A549 (cell line): ENCODE measurements at regions not wholly inside any gene's neighbourhood (a gene's known extent, or its start where the extent isn't known, plus 50 kb on each side); places are given as distances from the start of the nearest gene placed in this dataset.
"Not testable (repeated sequence)": the region's sequence is repeated elsewhere in the genome, so short reads cannot be mapped to it uniquely, and the experiment has no call there.

ENCODE experiments used
- ATAC-seq, 2 experiments: fragments of 200-7000 bp in 1 of 2; fragments of >200 bp in 1 of 2; cut with Nextera tagmentation in 1 of 2; cut with Tn5 transposase in 1 of 2; 3 replicates each; pipeline versions ENCODE4 v1.8.0 to v1.9.1; 2018 to 2020; ENCODE audit warnings: mild to moderate bottlenecking in 1 of 2, moderate library complexity in 1 of 2
- CTCF ChIA-PET: fragments of 300-600 bp; sonication (Branson Sonifier 250); formaldehyde crosslinking; extraction: SDS; loops from one replicate; lab custom pipeline; 2021; ENCODE audit warnings: antibody characterized with exemption, inconsistent platforms; lab: Yijun Ruan, JAX
- POLR2A ChIA-PET: fragments of 350-600 bp; formaldehyde crosslinking; extraction: SDS; loops from one replicate; lab custom pipeline; 2021; ENCODE audit warnings: antibody characterized with exemption, inconsistent platforms; lab: Yijun Ruan, JAX
- DNase-seq, 2 experiments: peaks; one replicate each; pipeline versions ENCODE4 v3.0.0 to v3.0.0-alpha.2; 2011 to 2016; ENCODE audit warnings: low read depth in 1 of 2, low spot score in 1 of 2
- FAIRE-seq: peaks from 2 replicates; lab custom pipeline; 2011; peaks lifted over from hg19 to GRCh38; lab: Jason Lieb, UNC
- H3K27ac ChIP-seq, 2 experiments: fragments of >200 bp; sonication (Bioruptor Twin); formaldehyde crosslinking; 3 replicates each; pipeline ENCODE4 v1.5.1; 2016 to 2017
- H3K4me1 ChIP-seq: fragments of >200 bp; sonication (Bioruptor Twin); formaldehyde crosslinking; 3 replicates; pipeline ENCODE4 v1.6.1; 2016
- H3K4me2 ChIP-seq: fragments of >200 bp; sonication (Bioruptor Twin); formaldehyde crosslinking; 3 replicates; pipeline ENCODE4 v1.6.1; 2016
- H3K4me3 ChIP-seq: fragments of >200 bp; sonication (Bioruptor Twin); formaldehyde crosslinking; 3 replicates; pipeline ENCODE4 v1.5.1; 2016
- H3K9me3 ChIP-seq: fragments of >200 bp; sonication (Bioruptor Twin); formaldehyde crosslinking; 3 replicates; pipeline ENCODE4 v1.6.1; 2016
- BCL3 ChIP-seq: fragments of >200 bp; sonication (Bioruptor Twin); formaldehyde crosslinking; IDR thresholded peaks from 3 replicates; pipeline ENCODE4 v1.6.1; 2016
- CEBPB ChIP-seq, 2 experiments: fragments of >200 bp in 1 of 2; sonication (Bioruptor Twin) in 1 of 2; formaldehyde crosslinking in 1 of 2; IDR thresholded peaks; 2 replicates each; pipeline ENCODE4 v1.6.1; 2012 to 2016
- CHD2 ChIP-seq: fragments of 150-350 bp; IDR thresholded peaks from 2 replicates; pipeline ENCODE4 v1.6.1; 2014; ENCODE audit warnings: low read length; ENCODE audit not compliant: partially characterized antibody
- EHMT2 ChIP-seq: fragments of 200-600 bp; sonication (generic); IDR thresholded peaks from 2 replicates; pipeline ENCODE4 v1.6.1; 2016; ENCODE audit warnings: antibody characterized with exemption, low read depth, mild to moderate bottlenecking, moderate library complexity
- FOSB ChIP-seq: fragments of 250-450 bp; sonication (Bioruptor Pico); IDR thresholded peaks from 2 replicates; pipeline ENCODE4 v1.5.0; 2020; ENCODE audit warnings: mild to moderate bottlenecking, moderate library complexity
- GATA3 ChIP-seq: IDR thresholded peaks from 2 replicates; pipeline ENCODE4 v1.6.1; 2012; ENCODE audit warnings: borderline replicate concordance
- HEYL ChIP-seq: fragments of 250-450 bp; sonication (Bioruptor Pico); IDR thresholded peaks from 2 replicates; pipeline ENCODE4 v1.8.0; 2021; ENCODE audit warnings: mild to moderate bottlenecking, moderate library complexity
- HOXA7 ChIP-seq: fragments of 250-450 bp; sonication (Bioruptor Pico); IDR thresholded peaks from 2 replicates; pipeline ENCODE4 v1.5.0; 2020; ENCODE audit warnings: mild to moderate bottlenecking, moderate library complexity
- HOXB13 ChIP-seq: fragments of 250-450 bp; sonication (Bioruptor Pico); IDR thresholded peaks from 2 replicates; pipeline ENCODE4 v1.5.0; 2020; ENCODE audit warnings: low read depth, mild to moderate bottlenecking, moderate library complexity
- MAX ChIP-seq: IDR thresholded peaks from 2 replicates; pipeline ENCODE4 v1.6.1; 2012
- MAZ ChIP-seq: fragments of 150-350 bp; IDR thresholded peaks from 2 replicates; pipeline ENCODE4 v1.6.1; 2014; ENCODE audit warnings: antibody characterized with exemption, low read depth, low read length, borderline replicate concordance
- NPAS2 ChIP-seq: fragments of 250-450 bp; sonication (Bioruptor Pico); IDR thresholded peaks from 2 replicates; pipeline ENCODE4 v1.8.0; 2022; ENCODE audit warnings: mild to moderate bottlenecking, moderate library complexity, borderline replicate concordance
- PBX3 ChIP-seq: IDR thresholded peaks from 2 replicates; pipeline ENCODE4 v1.6.1; 2012
- PHF8 ChIP-seq: fragments of 200-600 bp; sonication (generic); IDR thresholded peaks from 2 replicates; pipeline ENCODE4 v1.6.1; 2016; ENCODE audit warnings: low read depth, mild to moderate bottlenecking, antibody characterized with exemption, moderate library complexity, borderline replicate concordance
- POLR2A ChIP-seq: IDR thresholded peaks from 2 replicates; pipeline ENCODE4 v1.6.1; 2012; ENCODE audit warnings: mild to moderate bottlenecking, low read length
- RNF2 ChIP-seq: fragments of 200-600 bp; sonication (generic); IDR thresholded peaks from 2 replicates; pipeline ENCODE4 v1.6.1; 2016; ENCODE audit warnings: low read depth, mild to moderate bottlenecking, antibody characterized with exemption, moderate library complexity, borderline replicate concordance
- SREBF2 ChIP-seq: fragments of 450-650 bp; IDR thresholded peaks from 2 replicates; pipeline ENCODE4 v1.6.1; 2014; ENCODE audit warnings: mild to moderate bottlenecking, moderate library complexity
- TP53 ChIP-seq: fragments of 250-450 bp; sonication (Bioruptor Pico); IDR thresholded peaks from 2 replicates; pipeline ENCODE4 v1.5.0; 2021; ENCODE audit warnings: mild to moderate bottlenecking, moderate library complexity
- USF2 ChIP-seq: fragments of 450-650 bp; IDR thresholded peaks from 2 replicates; pipeline ENCODE4 v1.6.1; 2014; ENCODE audit warnings: antibody characterized with exemption
- ZC3H11A ChIP-seq: fragments of 450-650 bp; IDR thresholded peaks from 2 replicates; pipeline ENCODE4 v1.6.1; 2014; ENCODE audit warnings: antibody characterized with exemption, mild to moderate bottlenecking
- ZSCAN20 ChIP-seq: fragments of 250-450 bp; sonication (Bioruptor Pico); IDR thresholded peaks from 2 replicates; pipeline ENCODE4 v1.8.0; 2022; ENCODE audit warnings: mild to moderate bottlenecking, moderate library complexity
- WGBS: methylation state at CpG from one replicate; pipeline ENCODE4 v1.1.6; 2017; ENCODE audit errors: missing lambda C conversion rate; 5-methylcytosine and 5-hydroxymethylcytosine counted together

- TF ChIP-seq ZC3H11A (no peak), HEYL (no peak), EHMT2 (no peak), PBX3 (no peak), NPAS2 (CRISPR knock-in tag) (no peak), RNF2 (no peak)
- Histone ChIP-seq H3K9me3 (no peaks in the 10 kb centered on the region), H3K27ac (0 out of 6 replicates have a peak overlapping the region, but pooled peaks of 1 of the 2 experiments have one; percentile 22), H3K4me1 (no peaks in the 10 kb centered on the region), H3K4me3 (no peak overlapping the region), H3K4me2 (no peak overlapping the region)
- DNase-seq (no peak), FAIRE-seq (no peak), ATAC-seq (no peak)
- POLR2A ChIA-PET: no interaction called here
- CTCF ChIA-PET: interaction anchor here (1.0 to 1.9 kb wide), 9 partner anchors 13 to 966 kb away, joined by 3 to 6 read pairs (median 4); no protein-coding TSS in a partner anchor
- WGBS: 93% methylated on average over 1 of the region's 1 CpG
Measured at GRCh38 chr5:53263151-53263550, 153.6 kb upstream of the MOCS2 start.

GRCh38 chr5:53265043-53265442 lies 155.5 kb upstream of the MOCS2 start:
- CTCF ChIA-PET: no interaction called here

GRCh38 chr5:53268241-53268640 lies 158.7 kb upstream of the MOCS2 start:
- H3K27ac ChIP-seq, FAIRE-seq, H3K9me3 ChIP-seq, DNase-seq, ATAC-seq, H3K4me3 ChIP-seq, CTCF ChIA-PET, H3K4me1 ChIP-seq, POLR2A ChIA-PET, H3K4me2 ChIP-seq: not testable (repeated sequence)
- 69% methylated on average over 7 of the region's 7 CpGs for WGBS

More at GRCh38 chr5:53265043-53265442, 155.5 kb upstream of the MOCS2 start:
- FAIRE-seq (no peak), DNase-seq (no peak), ATAC-seq (no peak)
- 13% methylated on average over 2 of the region's 2 CpGs for WGBS
- H3K4me2 ChIP-seq: no peak overlapping the region
- H3K9me3 ChIP-seq: no peaks in the 10 kb centered on the region
- H3K4me1 ChIP-seq: no peaks in the 10 kb centered on the region
- no peak overlapping the region for H3K4me3 ChIP-seq
- POLR2A ChIA-PET: no interaction called here
- no peak overlapping the region for H3K27ac ChIP-seq
- TF ChIP-seq HOXA7 (CRISPR knock-in tag) (no peak), USF2 (no peak), ZSCAN20 (CRISPR knock-in tag) (no peak), CEBPB (IDR thresholded peaks at IDR 0.05) (no peak), SREBF2 (no peak), CHD2 (no peak), HOXB13 (no peak), MAZ (no peak), TP53 (CRISPR knock-in tag) (no peak), FOSB (no peak), MAX (no peak), GATA3 (no peak), POLR2A (no peak), PHF8 (no peak), BCL3 (no peak)
